ENCODE measurements at regions not wholly inside any gene's neighbourhood (a gene's known extent, or its start where the extent isn't known, plus 50 kb on each side); places are given as distances from the start of the nearest gene placed in this dataset.

- Histone ChIP-seq H4K20me1 (ENCODE audit: low read depth, low read length) (no peaks in the 10 kb centered on the region), H3K27ac (ENCODE audit: low read depth, low read length) (no peak overlapping the region), H3K9ac (ENCODE audit: low read length) (no peak overlapping the region), H3K79me2 (ENCODE audit: insufficient read depth, low read length) (no peaks in the 10 kb centered on the region), H3K4me2 (ENCODE audit: low read depth, low read length, poor library complexity, severe bottlenecking) (no peak overlapping the region), H3F3A (ENCODE audit: insufficient read depth) (no peaks in the 10 kb centered on the region), H3K9me3 (ENCODE audit: insufficient read depth, low read length) (no peaks in the 10 kb centered on the region), H3K36me3 (ENCODE audit: low read length) (no peaks in the 10 kb centered on the region), H3K9me2 (replicated peaks; ENCODE audit: insufficient read depth, low read length) (no peaks in the 10 kb centered on the region), H2AFZ (ENCODE audit: low read depth, low read length, severe bottlenecking) (no peak overlapping the region), H3K27me3 (ENCODE audit: low read length) (no peaks in the 10 kb centered on the region), H3K4me3 (ENCODE audit: insufficient read depth, low read length, poor library complexity, severe bottlenecking) (no peak overlapping the region)
- TF ChIP-seq CTCF (IDR thresholded peaks at IDR 0.05; ENCODE audit: insufficient read depth, low read length, poor library complexity, severe bottlenecking): no peak
- TF ChIP-seq EZH2phosphoT487 (conservative IDR thresholded peaks at IDR 0.05; ENCODE audit: low read length): no peak
Measured at GRCh38 chrX:84748965-84749656, 246.9 kb upstream of the HDX start.

- Histone ChIP-seq H3F3A (ENCODE audit: insufficient read depth) (no peaks in the 10 kb centered on the region), H2AFZ (ENCODE audit: low read depth, low read length, severe bottlenecking) (no peak overlapping the region), H3K4me2 (ENCODE audit: low read depth, low read length, poor library complexity, severe bottlenecking) (no peak overlapping the region)
Measured at GRCh38 chrX:84760560-84760959, 243.1 kb upstream of the APOOL start.

GRCh38 chrX:84796321-84796720 is 207.4 kb upstream of the APOOL start:
- no peak overlapping the region for H2AFZ ChIP-seq (ENCODE audit: low read depth, low read length, severe bottlenecking)
- H3K9me2 ChIP-seq (replicated peaks; ENCODE audit: insufficient read depth, low read length): no peaks in the 10 kb centered on the region
- H3F3A ChIP-seq (ENCODE audit: insufficient read depth): no peaks in the 10 kb centered on the region
- no peaks in the 10 kb centered on the region for H3K79me2 ChIP-seq (ENCODE audit: insufficient read depth, low read length)
- H3K27ac ChIP-seq (ENCODE audit: low read depth, low read length): no peak overlapping the region
- no peak overlapping the region for H3K4me2 ChIP-seq (ENCODE audit: low read depth, low read length, poor library complexity, severe bottlenecking)
- no peaks in the 10 kb centered on the region for H3K9me3 ChIP-seq (ENCODE audit: insufficient read depth, low read length)
- no peak overlapping the region for H3K4me3 ChIP-seq (ENCODE audit: insufficient read depth, low read length, poor library complexity, severe bottlenecking)
- no peaks in the 10 kb centered on the region for H3K27me3 ChIP-seq (ENCODE audit: low read length)
- H4K20me1 ChIP-seq (ENCODE audit: low read depth, low read length): no peaks in the 10 kb centered on the region
- no peaks in the 10 kb centered on the region for H3K36me3 ChIP-seq (ENCODE audit: low read length)
- TF ChIP-seq CTCF (IDR thresholded peaks at IDR 0.05; ENCODE audit: insufficient read depth, low read length, poor library complexity, severe bottlenecking) (no peak), EZH2phosphoT487 (conservative IDR thresholded peaks at IDR 0.05; ENCODE audit: low read length) (no peak)
- no peak overlapping the region for H3K9ac ChIP-seq (ENCODE audit: low read length)

More at GRCh38 chrX:84760560-84760959, 243.1 kb upstream of the APOOL start:
- Histone ChIP-seq H3K4me3 (ENCODE audit: insufficient read depth, low read length, poor library complexity, severe bottlenecking) (no peak overlapping the region), H3K36me3 (ENCODE audit: low read length) (no peaks in the 10 kb centered on the region), H3K9me3 (ENCODE audit: insufficient read depth, low read length) (no peaks in the 10 kb centered on the region), H3K79me2 (ENCODE audit: insufficient read depth, low read length) (no peaks in the 10 kb centered on the region), H4K20me1 (ENCODE audit: low read depth, low read length) (no peaks in the 10 kb centered on the region), H3K27me3 (ENCODE audit: low read length) (no peaks in the 10 kb centered on the region), H3K9ac (ENCODE audit: low read length) (no peak overlapping the region), H3K9me2 (replicated peaks; ENCODE audit: insufficient read depth, low read length) (no peaks in the 10 kb centered on the region), H3K27ac (ENCODE audit: low read depth, low read length) (no peak overlapping the region)
- TF ChIP-seq EZH2phosphoT487 (conservative IDR thresholded peaks at IDR 0.05; ENCODE audit: low read length) (no peak), CTCF (IDR thresholded peaks at IDR 0.05; ENCODE audit: insufficient read depth, low read length, poor library complexity, severe bottlenecking) (no peak)
